ENCODE measurements at regions not wholly inside any gene's neighbourhood (a gene's known extent, or its start where the extent isn't known, plus 50 kb on each side); places are given as distances from the start of the nearest gene placed in this dataset.

GRCh38 chr2:120624061-120624737 lies 111.5 kb upstream of the GLI2 start:
- DNase-seq (ENCODE audit: low spot score) = no peak
- Mint-ChIP-seq H3K9me3 (ENCODE audit: low read depth) (peaks cover 14% of the 10 kb centered on the region), H3K27ac (ENCODE audit: unreplicated experiment) (no peak overlapping the region), H3K27me3 (ENCODE audit: low read depth) (peaks cover 12% of the 10 kb centered on the region), H3K36me3 (ENCODE audit: low read depth) (no peaks in the 10 kb centered on the region), H3K4me1 (ENCODE audit: low read depth) (peaks cover 5% of the 10 kb centered on the region), H3K4me3 (ENCODE audit: unreplicated experiment) (no peak overlapping the region)
- no peak for TF ChIP-seq CTCF (IDR thresholded peaks at IDR 0.05)

GRCh38 chr2:120624738-120625446 lies 110.8 kb upstream of the GLI2 start:
- H3K27me3 Mint-ChIP-seq (ENCODE audit: low read depth) = peaks cover 15% of the 10 kb centered on the region
- H3K36me3 Mint-ChIP-seq (ENCODE audit: low read depth) = no peaks in the 10 kb centered on the region
- peaks cover 14% of the 10 kb centered on the region for H3K9me3 Mint-ChIP-seq (ENCODE audit: low read depth)
- peaks cover 5% of the 10 kb centered on the region for H3K4me1 Mint-ChIP-seq (ENCODE audit: low read depth)
- H3K27ac Mint-ChIP-seq (ENCODE audit: unreplicated experiment) = no peak overlapping the region
- no peak for TF ChIP-seq CTCF (IDR thresholded peaks at IDR 0.05)
- no peak for DNase-seq (ENCODE audit: low spot score)
- no peak overlapping the region for H3K4me3 Mint-ChIP-seq (ENCODE audit: unreplicated experiment)

- Mint-ChIP-seq H3K9me3 (ENCODE audit: low read depth) (peaks cover 14% of the 10 kb centered on the region), H3K36me3 (ENCODE audit: low read depth) (no peaks in the 10 kb centered on the region), H3K27ac (ENCODE audit: unreplicated experiment) (no peak overlapping the region), H3K4me3 (ENCODE audit: unreplicated experiment) (no peak overlapping the region), H3K4me1 (ENCODE audit: low read depth) (no peaks in the 10 kb centered on the region), H3K27me3 (ENCODE audit: low read depth) (peaks cover 19% of the 10 kb centered on the region)
- no peak for DNase-seq (ENCODE audit: low spot score)
- TF ChIP-seq CTCF (IDR thresholded peaks at IDR 0.05) = no peak
Measured at GRCh38 chr2:120625865-120626560, 109.7 kb upstream of the GLI2 start.

GRCh38 chr2:120626566-120626965 lies 109.1 kb upstream of the GLI2 start:
- no peaks in the 10 kb centered on the region for H3K36me3 Mint-ChIP-seq (ENCODE audit: low read depth)
- no peak for DNase-seq (ENCODE audit: low spot score)
- H3K27ac Mint-ChIP-seq (ENCODE audit: unreplicated experiment) = no peak overlapping the region
- peaks cover under 1% of the 10 kb centered on the region for H3K4me1 Mint-ChIP-seq (ENCODE audit: low read depth)
- no peak overlapping the region for H3K4me3 Mint-ChIP-seq (ENCODE audit: unreplicated experiment)
- no peak for TF ChIP-seq CTCF (IDR thresholded peaks at IDR 0.05)
- peaks cover 14% of the 10 kb centered on the region for H3K9me3 Mint-ChIP-seq (ENCODE audit: low read depth)
- H3K27me3 Mint-ChIP-seq (ENCODE audit: low read depth) = peaks cover 19% of the 10 kb centered on the region

- Mint-ChIP-seq H3K9me3 (ENCODE audit: low read depth) (peaks cover 9% of the 10 kb centered on the region), H3K4me1 (ENCODE audit: low read depth) (peaks cover 16% of the 10 kb centered on the region), H3K27ac (ENCODE audit: unreplicated experiment) (no peak overlapping the region), H3K4me3 (ENCODE audit: unreplicated experiment) (no peak overlapping the region), H3K36me3 (ENCODE audit: low read depth) (no peaks in the 10 kb centered on the region), H3K27me3 (ENCODE audit: low read depth) (peaks cover 22% of the 10 kb centered on the region)
- no peak for TF ChIP-seq CTCF (IDR thresholded peaks at IDR 0.05)
- no peak for DNase-seq (ENCODE audit: low spot score)
Measured at GRCh38 chr2:120628248-120628647, 107.4 kb upstream of the GLI2 start.
